Neural progenitor cell (in vitro differentiated cells): ENCODE measurements at regions not wholly inside any gene's neighbourhood (a gene's known extent, or its start where the extent isn't known, plus 50 kb on each side); places are given as distances from the start of the nearest gene placed in this dataset.
"Not testable (repeated sequence)": the region's sequence is repeated elsewhere in the genome, so short reads cannot be mapped to it uniquely, and the experiment has no call there.

Source experiments
- CTCF ChIP-seq: fragments of 200-600 bp; sonication (generic); IDR thresholded peaks from 2 replicates; pipeline ENCODE4 v1.5.1; 2017; ENCODE audit warnings: antibody characterized with exemption, mild to moderate bottlenecking
- EZH2phosphoT487 ChIP-seq: fragments of 200-600 bp; sonication (generic); IDR thresholded peaks from 2 replicates; pipeline ENCODE4 v1.6.1; 2017; ENCODE audit warnings: antibody characterized with exemption

GRCh38 chr7:16369309-16369708 lies 52.0 kb downstream of the CRPPA start:
- TF ChIP-seq EZH2phosphoT487, CTCF: not testable (repeated sequence)
